PC-3 (cell line): ENCODE measurements at regions not wholly inside any gene's neighbourhood (a gene's known extent, or its start where the extent isn't known, plus 50 kb on each side); places are given as distances from the start of the nearest gene placed in this dataset.

Source experiments
- EZH2 ChIP-seq: fragments of 300-600 bp; sonication (generic); IDR thresholded peaks from one replicate; pipeline ENCODE4 v1.6.1; 2017; ENCODE audit warnings: antibody characterized with exemption, mild to moderate bottlenecking, low read length; ENCODE audit not compliant: unreplicated experiment
- EZH2phosphoT487 ChIP-seq: fragments of 300-600 bp; sonication (generic); IDR thresholded peaks from 2 replicates; pipeline ENCODE4 v1.6.1; 2018; ENCODE audit warnings: mild to moderate bottlenecking, antibody characterized with exemption, low read length, borderline replicate concordance
- TF ChIP-seq, protein P1 (sequence below): fragments of 300-600 bp; sonication (generic); conservative IDR thresholded peaks from 2 replicates; pipeline ENCODE4 v1.5.1; 2017; ENCODE audit warnings: antibody characterized with exemption, low read depth, mild to moderate bottlenecking, low read length

DNA sequence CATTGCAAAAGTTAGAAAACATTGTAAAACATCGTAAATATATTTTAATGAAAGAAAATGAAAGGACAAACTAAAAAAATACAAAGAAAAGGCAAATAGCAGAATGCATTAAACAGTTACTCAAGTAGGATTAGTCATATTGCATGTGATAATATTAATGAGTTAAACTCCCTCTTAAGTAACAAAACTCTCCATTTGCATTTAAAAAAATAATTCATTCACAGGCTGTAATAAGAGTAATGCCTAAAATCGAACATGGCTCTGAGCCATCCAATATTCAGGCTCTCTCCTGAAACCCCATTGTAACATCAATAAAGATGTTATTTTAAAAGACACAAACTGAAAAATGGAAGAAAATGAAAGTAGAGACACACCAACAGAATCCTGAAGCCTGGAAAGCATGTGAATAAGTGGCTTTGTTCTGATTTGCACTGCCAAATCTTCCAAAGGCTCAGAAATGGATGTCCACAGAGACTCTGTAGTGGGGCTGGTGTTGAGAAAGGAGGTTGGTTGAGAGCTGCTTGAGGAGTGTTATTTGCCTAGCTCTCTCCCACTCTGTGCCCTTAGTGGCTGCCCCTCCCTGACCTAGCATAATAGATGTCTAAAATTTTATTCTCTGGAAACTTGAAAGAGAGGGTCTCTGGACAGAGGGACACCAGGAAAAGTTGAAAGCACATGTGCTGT lies 268.3 kb upstream of the MEOX2 start:
- TF ChIP-seq, protein P1, sequence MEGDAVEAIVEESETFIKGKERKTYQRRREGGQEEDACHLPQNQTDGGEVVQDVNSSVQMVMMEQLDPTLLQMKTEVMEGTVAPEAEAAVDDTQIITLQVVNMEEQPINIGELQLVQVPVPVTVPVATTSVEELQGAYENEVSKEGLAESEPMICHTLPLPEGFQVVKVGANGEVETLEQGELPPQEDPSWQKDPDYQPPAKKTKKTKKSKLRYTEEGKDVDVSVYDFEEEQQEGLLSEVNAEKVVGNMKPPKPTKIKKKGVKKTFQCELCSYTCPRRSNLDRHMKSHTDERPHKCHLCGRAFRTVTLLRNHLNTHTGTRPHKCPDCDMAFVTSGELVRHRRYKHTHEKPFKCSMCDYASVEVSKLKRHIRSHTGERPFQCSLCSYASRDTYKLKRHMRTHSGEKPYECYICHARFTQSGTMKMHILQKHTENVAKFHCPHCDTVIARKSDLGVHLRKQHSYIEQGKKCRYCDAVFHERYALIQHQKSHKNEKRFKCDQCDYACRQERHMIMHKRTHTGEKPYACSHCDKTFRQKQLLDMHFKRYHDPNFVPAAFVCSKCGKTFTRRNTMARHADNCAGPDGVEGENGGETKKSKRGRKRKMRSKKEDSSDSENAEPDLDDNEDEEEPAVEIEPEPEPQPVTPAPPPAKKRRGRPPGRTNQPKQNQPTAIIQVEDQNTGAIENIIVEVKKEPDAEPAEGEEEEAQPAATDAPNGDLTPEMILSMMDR: no peak
- TF ChIP-seq EZH2phosphoT487 (no peak), EZH2 (no peak)
